Ishikawa (cell line): ENCODE measurements at regions not wholly inside any gene's neighbourhood (a gene's known extent, or its start where the extent isn't known, plus 50 kb on each side); places are given as distances from the start of the nearest gene placed in this dataset.

Experiments
- CEBPB ChIP-seq: IDR thresholded peaks from 2 replicates; pipeline ENCODE4 v1.6.1; 2012
- CREB1 ChIP-seq: IDR thresholded peaks from 2 replicates; pipeline ENCODE4 v1.6.1; 2012; ENCODE audit warnings: low read depth
- EGR1 ChIP-seq: IDR thresholded peaks from 2 replicates; pipeline ENCODE4 v1.6.1; 2012
- EP300 ChIP-seq: IDR thresholded peaks from 2 replicates; pipeline ENCODE4 v1.6.1; 2012; ENCODE audit warnings: borderline replicate concordance
- FOXM1 ChIP-seq: IDR thresholded peaks from 2 replicates; pipeline ENCODE4 v1.6.1; 2012; ENCODE audit warnings: low read depth, borderline replicate concordance
- MAX ChIP-seq: IDR thresholded peaks from 2 replicates; pipeline ENCODE4 v1.6.1; 2012
- NFIC ChIP-seq: IDR thresholded peaks from 2 replicates; pipeline ENCODE4 v1.6.1; 2012
- RAD21 ChIP-seq: IDR thresholded peaks from 2 replicates; pipeline ENCODE4 v1.6.1; 2012; ENCODE audit warnings: low read depth
- REST ChIP-seq: IDR thresholded peaks from 2 replicates; pipeline ENCODE4 v1.6.1; 2012; ENCODE audit warnings: low read depth, mild to moderate bottlenecking
- TAF1 ChIP-seq: IDR thresholded peaks from 2 replicates; pipeline ENCODE4 v1.6.1; 2012; ENCODE audit warnings: low read depth, mild to moderate bottlenecking
- TCF12 ChIP-seq: IDR thresholded peaks from 2 replicates; pipeline ENCODE4 v1.6.1; 2012; ENCODE audit warnings: low read depth
- TEAD4 ChIP-seq: IDR thresholded peaks from 2 replicates; pipeline ENCODE4 v1.6.1; 2012
- USF1 ChIP-seq: IDR thresholded peaks from 2 replicates; pipeline ENCODE4 v1.6.1; 2012
- YY1 ChIP-seq: IDR thresholded peaks from 2 replicates; pipeline ENCODE4 v1.6.1; 2012; ENCODE audit warnings: low read depth
- ZBTB7A ChIP-seq: IDR thresholded peaks from 2 replicates; pipeline ENCODE4 v1.6.1; 2012; ENCODE audit warnings: low read depth

GRCh38 chr2:187988348-187988747 lies 303.3 kb upstream of the GULP1 start:
- TF ChIP-seq NFIC: no peak
- TF ChIP-seq ZBTB7A: no peak
- no peak for TF ChIP-seq EGR1
- TF ChIP-seq TAF1: no peak
- TF ChIP-seq TEAD4: no peak

GRCh38 chr2:187989925-187990623 lies 301.6 kb upstream of the GULP1 start:
- TF ChIP-seq MAX: no peak
- TF ChIP-seq REST: no peak
- TF ChIP-seq CREB1: no peak
- TF ChIP-seq ZBTB7A: no peak
- no peak for TF ChIP-seq TAF1
- no peak for TF ChIP-seq RAD21
- TF ChIP-seq EGR1: no peak

- TF ChIP-seq MAX (no peak), YY1 (no peak), TEAD4 (no peak), EP300 (no peak), EGR1 (no peak), TAF1 (no peak), CEBPB (no peak), CREB1 (no peak), ZBTB7A (no peak), RAD21 (no peak), NFIC (no peak)
These were observed 300.3 kb upstream of the GULP1 start for GRCh38 chr2:187991389-187991788.

- TF ChIP-seq RAD21: no peak
- TF ChIP-seq NFIC: 0 out of 2 replicates have a peak, but pooled peaks have one; percentile 18
These were observed 297.0 kb upstream of the GULP1 start for GRCh38 chr2:187994464-187995331.

- TF ChIP-seq MAX (no peak), RAD21 (no peak), REST (no peak), YY1 (no peak), CREB1 (no peak), TEAD4 (no peak), EGR1 (no peak), EP300 (no peak), ZBTB7A (no peak), USF1 (no peak), CEBPB (no peak), FOXM1 (no peak)
These were observed 296.1 kb upstream of the GULP1 start for GRCh38 chr2:187995556-187995955.

GRCh38 chr2:187996630-187997029 lies 295.0 kb upstream of the GULP1 start:
- no peak for TF ChIP-seq USF1
- no peak for TF ChIP-seq TEAD4
- no peak for TF ChIP-seq TCF12
- no peak for TF ChIP-seq CREB1
